ENCODE measurements at regions not wholly inside any gene's neighbourhood (a gene's known extent, or its start where the extent isn't known, plus 50 kb on each side); places are given as distances from the start of the nearest gene placed in this dataset.
A peak's percentile ranks its signal among the peaks of the same experiment; 100 is the strongest.

DNA sequence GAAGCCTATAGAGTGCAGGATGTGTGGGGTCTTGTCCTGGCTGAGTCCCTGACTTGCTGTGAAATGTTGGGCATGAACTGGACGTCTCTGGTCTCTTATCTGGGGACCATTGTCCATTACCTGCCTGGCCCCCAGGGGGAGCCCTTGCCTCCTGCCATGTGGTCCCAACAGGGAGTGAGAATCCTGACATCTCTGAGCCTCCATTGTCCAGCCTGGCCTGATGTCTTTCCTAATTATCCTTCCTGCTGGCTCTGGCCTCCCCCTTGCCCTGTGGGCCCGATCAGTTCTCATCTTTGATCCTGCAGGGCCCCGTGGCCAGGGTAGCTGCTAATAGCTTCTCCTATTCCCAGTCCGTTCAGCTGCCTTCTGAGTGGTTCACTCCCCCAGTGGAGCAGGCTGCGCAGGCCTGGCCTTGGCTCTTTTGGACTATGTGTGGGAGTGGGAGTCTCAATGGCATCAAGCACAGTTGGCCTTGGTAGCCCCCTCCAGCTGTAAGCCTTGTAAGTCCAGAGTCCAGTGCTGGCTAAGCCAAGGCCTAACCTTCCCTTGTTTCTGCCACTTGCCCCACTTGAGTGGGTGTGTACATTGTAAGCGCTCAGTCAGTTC, 77.9 kb upstream of the RALY start:
- in situ Hi-C loops (cut with HindIII; ENCODE audit: low sequenced_read_pairs), result no loop called here
- TF ChIP-seq, protein P1, sequence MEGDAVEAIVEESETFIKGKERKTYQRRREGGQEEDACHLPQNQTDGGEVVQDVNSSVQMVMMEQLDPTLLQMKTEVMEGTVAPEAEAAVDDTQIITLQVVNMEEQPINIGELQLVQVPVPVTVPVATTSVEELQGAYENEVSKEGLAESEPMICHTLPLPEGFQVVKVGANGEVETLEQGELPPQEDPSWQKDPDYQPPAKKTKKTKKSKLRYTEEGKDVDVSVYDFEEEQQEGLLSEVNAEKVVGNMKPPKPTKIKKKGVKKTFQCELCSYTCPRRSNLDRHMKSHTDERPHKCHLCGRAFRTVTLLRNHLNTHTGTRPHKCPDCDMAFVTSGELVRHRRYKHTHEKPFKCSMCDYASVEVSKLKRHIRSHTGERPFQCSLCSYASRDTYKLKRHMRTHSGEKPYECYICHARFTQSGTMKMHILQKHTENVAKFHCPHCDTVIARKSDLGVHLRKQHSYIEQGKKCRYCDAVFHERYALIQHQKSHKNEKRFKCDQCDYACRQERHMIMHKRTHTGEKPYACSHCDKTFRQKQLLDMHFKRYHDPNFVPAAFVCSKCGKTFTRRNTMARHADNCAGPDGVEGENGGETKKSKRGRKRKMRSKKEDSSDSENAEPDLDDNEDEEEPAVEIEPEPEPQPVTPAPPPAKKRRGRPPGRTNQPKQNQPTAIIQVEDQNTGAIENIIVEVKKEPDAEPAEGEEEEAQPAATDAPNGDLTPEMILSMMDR (IDR thresholded peaks at IDR 0.05; ENCODE audit: low read depth, low read length, missing control alignments), result peak; percentile 38
- H3K4me3 ChIP-seq (ENCODE audit: low read depth, low read length), result no peak overlapping the region
- DNase-seq (ENCODE audit: low read depth), result no peak

DNA sequence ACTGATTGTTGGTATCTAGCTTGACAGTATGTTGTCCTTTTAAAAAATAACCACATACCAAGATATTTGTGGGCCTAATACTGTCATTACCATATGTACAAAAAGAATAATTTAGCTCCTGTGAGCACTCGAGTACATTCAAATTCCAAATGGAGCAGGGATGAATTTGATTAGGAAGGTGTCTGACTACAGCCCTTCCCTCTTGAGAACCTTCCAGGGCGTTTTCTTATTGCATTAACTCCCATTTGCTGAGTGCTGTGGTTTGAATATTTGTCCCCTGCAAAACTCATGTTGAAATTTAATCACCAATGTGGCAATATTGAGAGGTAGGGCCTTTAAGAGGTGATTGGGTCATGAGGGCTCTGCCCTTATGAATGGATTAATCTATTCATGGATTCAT, 76.9 kb upstream of the RALY start:
- no peak for DNase-seq (ENCODE audit: low read depth)
- in situ Hi-C loops (cut with HindIII; ENCODE audit: low sequenced_read_pairs), result no loop called here
- no peak overlapping the region for H3K4me3 ChIP-seq (ENCODE audit: low read depth, low read length)
- TF ChIP-seq, protein P1 (IDR thresholded peaks at IDR 0.05; ENCODE audit: low read depth, low read length, missing control alignments), result no peak

DNA sequence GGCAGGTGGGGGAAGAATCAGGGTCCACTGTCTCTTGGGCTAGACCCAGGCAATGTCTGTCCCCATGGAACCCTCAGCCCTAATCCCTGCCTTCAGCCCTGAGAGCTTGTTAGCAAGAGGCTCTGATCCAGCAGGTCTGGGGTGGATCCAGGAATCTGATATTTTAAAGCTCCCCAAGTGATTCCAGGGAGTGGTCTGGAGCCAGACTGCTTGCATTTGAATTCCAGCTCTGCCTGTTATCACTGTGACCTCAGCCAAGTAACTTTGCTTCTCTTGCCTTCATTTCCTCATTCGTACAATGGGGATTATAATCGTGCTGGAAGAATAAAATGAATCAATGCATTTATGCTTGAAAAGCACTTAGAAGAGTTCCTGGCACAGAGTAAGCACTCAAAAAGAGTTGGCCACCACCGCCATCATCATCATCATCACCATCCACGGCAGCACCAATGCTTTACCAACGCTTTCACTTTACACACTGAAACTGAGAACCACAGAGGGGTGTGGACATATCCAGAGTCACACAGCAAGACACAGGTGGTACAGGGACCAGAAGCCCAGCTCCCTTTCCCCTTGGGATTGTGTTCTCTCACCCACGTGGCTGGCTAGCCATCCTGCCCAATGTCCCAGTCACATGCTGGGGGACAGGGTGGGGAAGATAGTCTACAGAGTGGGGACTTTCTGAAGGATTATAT, 75.7 kb upstream of the RALY start:
- TF ChIP-seq, protein P1 (IDR thresholded peaks at IDR 0.05; ENCODE audit: low read depth, low read length, missing control alignments), result no peak
- DNase-seq (ENCODE audit: low read depth), result no peak
- in situ Hi-C loops (cut with HindIII; ENCODE audit: low sequenced_read_pairs), result no loop called here
- no peak overlapping the region for H3K4me3 ChIP-seq (ENCODE audit: low read depth, low read length)

DNA sequence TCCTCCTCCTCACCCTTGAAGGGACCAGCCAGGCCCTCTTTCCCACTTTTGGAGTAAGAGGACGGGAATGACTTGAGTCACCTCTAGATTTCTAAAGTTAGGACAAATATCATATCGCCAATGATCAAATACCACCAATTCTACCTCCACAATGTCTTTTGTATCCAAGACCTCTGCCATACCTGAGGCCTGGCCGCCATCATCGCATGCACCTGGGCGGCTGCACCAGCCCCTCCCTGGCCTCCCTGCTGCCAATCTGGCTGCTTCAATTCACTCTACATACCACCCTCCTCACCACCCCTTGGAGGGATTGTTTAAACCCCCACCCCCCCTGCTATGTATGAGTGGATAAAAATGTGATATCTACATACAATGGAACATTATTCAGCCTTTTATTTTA, 75.0 kb upstream of the RALY start:
- H3K4me3 ChIP-seq (ENCODE audit: low read depth, low read length), result no peak overlapping the region
- TF ChIP-seq, protein P1 (IDR thresholded peaks at IDR 0.05; ENCODE audit: low read depth, low read length, missing control alignments), result no peak
- no peak for DNase-seq (ENCODE audit: low read depth)
- in situ Hi-C loops (cut with HindIII; ENCODE audit: low sequenced_read_pairs), result no loop called here

DNA sequence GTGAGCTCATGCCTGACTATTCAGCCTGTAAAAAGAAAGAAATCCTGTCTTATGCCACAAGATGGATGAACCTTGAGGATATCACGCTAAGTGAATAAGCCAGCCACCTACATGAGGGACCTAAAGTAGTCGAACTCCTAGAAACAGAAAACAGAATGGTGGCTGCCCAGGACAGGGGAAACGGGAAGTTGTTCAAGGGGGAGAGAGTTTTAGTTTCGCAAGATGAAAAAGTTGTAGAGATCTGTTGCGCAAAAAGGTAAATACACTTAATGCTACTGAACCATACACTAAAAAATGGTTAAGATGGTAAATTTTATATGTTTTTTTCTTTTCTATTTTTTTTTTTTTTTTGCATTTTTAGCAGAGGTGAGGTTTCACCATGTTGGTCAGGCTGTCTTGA, 74.1 kb upstream of the RALY start:
- in situ Hi-C loops (cut with HindIII; ENCODE audit: low sequenced_read_pairs), result no loop called here
- H3K4me3 ChIP-seq (ENCODE audit: low read depth, low read length), result no peak overlapping the region
- no peak for DNase-seq (ENCODE audit: low read depth)
- TF ChIP-seq, protein P1 (IDR thresholded peaks at IDR 0.05; ENCODE audit: low read depth, low read length, missing control alignments), result no peak

DNA sequence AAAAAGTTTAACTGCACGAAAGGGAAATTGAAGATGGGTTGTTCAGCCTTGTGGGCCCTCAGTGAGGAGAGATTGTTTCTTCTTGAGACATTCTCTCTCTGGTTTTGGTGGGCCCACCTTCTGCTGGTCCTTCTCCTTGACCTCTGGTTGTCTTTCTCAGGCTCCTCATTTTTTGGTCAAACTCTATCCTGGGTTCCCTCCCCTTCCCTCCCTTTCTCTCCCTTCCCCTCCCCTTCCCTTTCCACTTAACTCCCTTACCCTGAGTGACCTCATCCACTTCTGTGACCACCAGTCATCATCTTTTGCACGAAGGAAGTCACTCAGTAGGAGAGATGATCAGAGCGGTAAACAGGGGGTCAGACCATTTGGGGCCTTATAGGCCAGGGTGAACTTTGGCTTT, 71.5 kb upstream of the RALY start:
- in situ Hi-C loops (cut with HindIII; ENCODE audit: low sequenced_read_pairs), result no loop called here
- TF ChIP-seq, protein P1 (IDR thresholded peaks at IDR 0.05; ENCODE audit: low read depth, low read length, missing control alignments), result no peak
- H3K4me3 ChIP-seq (ENCODE audit: low read depth, low read length), result no peak overlapping the region
- DNase-seq (ENCODE audit: low read depth), result no peak
